SH-SY5Y (cell line): ENCODE measurements at regions not wholly inside any gene's neighbourhood (a gene's known extent, or its start where the extent isn't known, plus 50 kb on each side); places are given as distances from the start of the nearest gene placed in this dataset.

Experiments used
- GATA2 ChIP-seq: IDR thresholded peaks from 2 replicates; pipeline ENCODE4 v1.6.1; 2011; ENCODE audit warnings: mild to moderate bottlenecking, low read depth, low read length
- GATA3 ChIP-seq: IDR thresholded peaks from 2 replicates; pipeline ENCODE4 v1.6.1; 2011; ENCODE audit warnings: low read depth, mild to moderate bottlenecking, low read length, moderate library complexity

DNA sequence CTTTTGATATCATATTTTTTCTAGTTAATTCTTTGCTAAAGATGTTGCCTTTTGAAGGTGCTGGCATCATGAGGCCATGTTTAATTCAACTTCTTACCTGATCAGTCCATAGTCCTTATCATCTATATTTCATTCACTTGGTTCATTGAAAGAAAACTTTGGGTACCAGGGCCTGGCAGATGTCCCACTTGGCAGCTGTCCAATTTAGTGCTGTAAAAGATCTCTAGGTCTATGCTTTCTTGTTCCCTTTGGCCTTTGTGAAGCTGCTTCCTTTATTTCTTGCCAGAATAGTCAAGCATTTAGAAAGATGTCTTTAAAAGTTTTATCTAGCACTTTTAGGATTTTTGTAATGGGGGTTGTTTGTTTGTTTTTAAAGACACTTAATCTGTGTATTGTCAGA is 61.7 kb upstream of the EYA4 start:
- TF ChIP-seq GATA2: no peak
- no peak for TF ChIP-seq GATA3
